GM18909 (cell line): ENCODE measurements at regions not wholly inside any gene's neighbourhood (a gene's known extent, or its start where the extent isn't known, plus 50 kb on each side); places are given as distances from the start of the nearest gene placed in this dataset.
A peak's percentile ranks its signal among the peaks of the same experiment; 100 is the strongest.

Source experiments
- ATAC-seq: cut with Tn5 transposase; IDR thresholded peaks from one replicate; pipeline ENCODE4 v1.9.1; 2021; ENCODE audit warnings: mild to moderate bottlenecking; ENCODE audit not compliant: unreplicated experiment, poor library complexity

DNA sequence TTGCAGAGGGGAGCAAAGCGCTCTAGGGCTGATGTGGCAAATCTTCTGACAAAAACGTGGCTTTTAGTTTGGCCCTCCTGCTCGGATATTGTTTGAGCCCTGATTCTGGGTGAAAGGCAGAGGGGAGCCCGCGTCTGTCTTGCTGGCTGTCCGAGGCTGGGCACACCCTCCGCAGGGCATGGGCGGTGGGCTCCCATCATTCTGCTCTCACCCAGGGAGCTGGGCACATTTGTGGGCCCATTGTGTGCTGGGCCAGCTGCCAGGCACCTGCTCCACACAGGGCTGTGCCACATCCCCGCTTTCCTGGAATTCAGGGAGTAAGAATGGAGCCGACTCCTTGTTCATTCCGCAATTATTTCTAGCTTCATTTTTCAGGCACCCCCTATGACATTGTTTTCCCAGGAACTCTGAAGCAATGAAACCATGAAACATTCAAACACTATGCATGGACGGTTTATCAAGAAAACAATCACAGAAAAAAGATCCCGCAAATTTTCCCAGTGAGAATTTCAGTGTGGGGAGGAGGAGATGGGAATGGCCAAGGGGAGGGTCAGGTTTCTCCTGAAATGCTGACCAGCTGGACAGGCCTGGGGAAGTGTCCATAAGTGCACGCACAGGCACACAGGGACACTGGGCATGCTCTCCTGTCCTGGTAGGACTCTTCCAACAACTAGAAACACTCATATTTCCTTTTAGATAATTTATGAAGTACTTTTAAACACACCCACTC, 341.1 kb downstream of the CXCL12 start:
- ATAC-seq = no peak

DNA sequence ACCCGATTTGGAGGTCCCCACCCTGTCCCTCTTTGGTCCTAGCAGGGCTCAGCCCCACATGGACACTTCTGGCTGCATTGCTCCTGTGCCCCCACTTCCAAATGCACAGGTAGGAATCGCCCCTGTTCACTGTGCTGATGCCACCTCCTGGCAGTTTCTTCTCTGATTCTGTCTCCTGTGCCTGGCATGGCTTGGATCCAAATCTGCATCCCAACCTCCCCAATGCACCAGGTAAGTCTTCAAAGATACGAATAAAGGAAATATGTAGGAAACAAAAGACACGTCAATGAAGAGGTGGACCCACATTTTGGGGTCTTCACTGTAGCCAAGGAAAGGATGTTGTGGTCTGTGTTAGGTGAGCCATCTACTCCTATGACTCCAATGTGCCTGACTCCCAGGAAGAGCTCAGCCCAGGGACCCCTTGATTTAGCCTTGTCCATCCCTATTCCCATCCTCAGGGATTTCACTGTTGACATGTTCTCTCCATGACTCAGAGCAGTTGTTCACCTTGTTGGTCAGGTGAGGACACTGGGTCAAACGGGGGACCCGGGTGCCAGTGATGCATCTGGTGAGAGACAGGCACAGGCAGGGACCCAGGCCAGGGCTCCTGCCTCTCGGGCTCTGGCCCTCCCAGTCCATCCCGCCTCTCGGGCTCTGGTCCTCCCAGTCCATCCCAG, 341.8 kb downstream of the CXCL12 start:
- ATAC-seq = no peak

DNA sequence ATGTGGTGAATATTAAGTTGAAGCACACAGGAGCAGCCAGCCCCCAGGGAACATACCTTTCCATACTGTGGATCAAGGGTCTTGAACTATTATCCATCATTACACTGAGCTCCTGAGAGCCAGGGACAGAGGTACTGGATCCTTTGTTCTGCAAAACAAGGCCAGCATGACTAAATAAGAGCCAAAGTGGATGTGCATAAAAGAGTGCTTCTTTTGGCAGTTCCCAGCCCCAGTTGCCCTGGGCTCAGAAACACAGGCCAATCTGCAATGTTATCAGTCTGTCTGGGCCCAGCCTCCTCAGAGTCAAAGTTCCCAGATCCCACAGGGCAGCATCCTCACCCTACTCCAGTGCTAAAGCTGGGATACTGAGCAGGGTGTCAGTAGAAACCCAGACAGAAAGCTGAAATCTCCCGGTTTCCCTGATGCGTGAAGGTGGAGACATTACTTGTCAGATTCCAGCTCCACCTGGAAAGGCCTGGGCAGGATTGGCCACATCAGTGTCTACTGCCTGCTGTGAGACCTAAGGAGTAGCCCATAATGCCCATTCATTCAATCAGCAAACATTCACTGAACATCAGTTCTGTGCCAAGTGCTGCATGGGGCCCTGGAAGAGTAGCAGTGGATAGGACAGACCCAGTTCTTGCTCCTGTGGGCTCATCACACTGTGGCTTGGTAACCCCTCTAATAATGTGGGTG, 342.7 kb downstream of the CXCL12 start:
- no peak for ATAC-seq

DNA sequence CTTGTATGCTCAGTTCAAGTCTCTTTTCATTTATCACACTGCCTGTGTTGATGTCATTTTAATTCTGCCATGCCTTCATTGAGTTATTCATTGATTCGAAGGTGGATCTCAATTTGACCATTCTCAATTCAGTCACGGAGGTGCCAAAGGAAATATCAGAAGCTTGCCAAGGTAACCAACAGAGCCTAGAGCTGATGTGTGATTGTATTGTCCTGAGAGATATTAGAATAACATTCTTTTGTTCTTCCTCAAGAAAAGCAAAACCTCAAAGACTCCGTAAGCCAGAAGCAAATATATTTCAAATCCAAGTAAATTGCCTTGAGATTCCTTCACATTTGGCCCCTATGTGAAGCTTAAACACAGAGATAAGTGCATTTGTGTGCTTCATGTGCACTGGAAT, 345.3 kb downstream of the CXCL12 start:
- no peak for ATAC-seq

DNA sequence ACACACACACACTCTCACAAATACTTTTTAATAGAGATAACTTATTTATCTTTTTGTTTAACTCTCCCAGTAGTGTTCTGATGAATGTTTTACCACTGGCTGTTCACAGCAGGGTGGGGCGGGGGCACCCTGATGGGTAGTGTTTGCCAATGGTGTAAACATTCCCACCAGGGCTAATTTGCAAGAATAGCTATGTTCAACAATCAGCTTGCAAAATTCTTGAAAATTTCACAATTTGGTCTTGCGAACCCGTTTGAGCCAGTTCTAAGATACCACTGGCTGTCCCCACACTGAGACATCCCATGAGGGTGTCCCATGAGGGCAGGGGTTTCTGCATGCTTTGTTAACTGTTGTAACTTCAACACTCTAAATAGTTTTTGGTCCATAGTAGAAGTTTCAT, 348.5 kb downstream of the CXCL12 start:
- ATAC-seq = no peak

DNA sequence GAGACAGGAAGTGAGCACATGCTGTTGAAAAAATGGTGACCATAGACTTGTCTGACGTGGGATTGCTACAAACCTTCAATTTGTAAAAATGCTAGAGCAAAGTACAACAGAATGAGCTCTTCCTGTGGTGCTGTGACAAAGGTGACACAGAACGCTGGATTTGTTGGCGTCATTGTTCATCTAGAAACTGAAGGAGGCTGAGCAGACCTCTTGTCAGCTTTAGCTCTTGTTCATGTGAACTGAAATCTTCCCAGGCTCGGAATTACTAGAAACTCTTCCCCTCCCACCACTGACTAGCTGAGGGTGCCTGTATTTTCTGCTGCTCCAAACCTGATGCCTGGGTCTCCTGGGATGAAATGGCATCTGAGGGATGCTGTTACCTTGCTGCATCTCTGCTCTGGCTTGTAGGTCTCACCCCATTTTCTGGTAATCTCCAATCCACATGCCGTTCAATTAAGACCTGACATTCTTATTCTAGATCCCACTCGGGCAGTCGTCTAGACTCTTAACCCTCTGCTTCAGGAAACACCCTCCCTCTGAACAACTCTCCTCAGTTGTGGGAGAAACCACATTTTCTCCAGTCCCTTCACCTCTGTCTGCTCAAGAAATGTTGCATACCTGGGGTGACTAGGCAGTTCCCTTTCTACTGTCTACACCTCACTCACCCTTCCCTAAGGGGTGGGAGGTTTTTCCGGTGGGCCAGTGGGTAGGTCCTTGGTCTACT, 349.3 kb downstream of the CXCL12 start:
- no peak for ATAC-seq

DNA sequence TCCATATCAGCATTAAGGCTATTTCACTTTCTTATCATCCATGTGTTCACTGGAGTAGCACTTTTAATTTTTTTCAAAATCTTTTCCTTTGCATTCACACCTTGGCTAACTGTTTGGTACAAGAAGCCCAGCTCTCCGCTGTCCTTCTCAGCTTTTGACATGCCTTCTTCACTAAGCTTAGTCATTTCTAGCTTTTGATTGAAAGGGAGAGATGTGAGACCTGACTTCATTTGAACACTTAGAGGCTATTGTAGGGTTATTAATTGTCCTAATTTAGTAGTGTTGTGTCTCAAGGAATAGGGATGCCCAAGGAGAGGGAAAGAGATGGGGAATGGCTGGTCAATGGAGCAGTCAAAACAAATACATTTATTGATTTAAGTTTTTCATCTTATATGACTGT, 350.0 kb downstream of the CXCL12 start:
- no peak for ATAC-seq

DNA sequence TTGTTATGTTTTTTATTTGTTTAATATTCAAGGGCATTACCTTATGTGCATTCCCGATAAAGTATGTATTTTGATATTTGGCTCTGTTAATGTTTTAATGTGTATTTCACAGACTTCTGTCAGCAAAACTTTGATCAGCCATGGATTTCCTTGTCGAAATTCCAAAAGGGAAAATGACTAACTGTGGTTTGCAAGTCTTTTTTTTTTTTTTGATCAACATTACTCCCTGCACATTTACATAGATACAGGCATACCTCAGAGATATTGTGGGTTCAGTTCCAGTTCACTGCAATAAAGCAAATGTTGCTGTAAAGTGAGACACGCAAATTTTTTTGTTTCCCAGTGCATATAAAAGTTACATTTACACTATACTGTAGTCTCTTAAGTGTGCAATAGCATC, 351.9 kb downstream of the CXCL12 start:
- ATAC-seq = no peak

DNA sequence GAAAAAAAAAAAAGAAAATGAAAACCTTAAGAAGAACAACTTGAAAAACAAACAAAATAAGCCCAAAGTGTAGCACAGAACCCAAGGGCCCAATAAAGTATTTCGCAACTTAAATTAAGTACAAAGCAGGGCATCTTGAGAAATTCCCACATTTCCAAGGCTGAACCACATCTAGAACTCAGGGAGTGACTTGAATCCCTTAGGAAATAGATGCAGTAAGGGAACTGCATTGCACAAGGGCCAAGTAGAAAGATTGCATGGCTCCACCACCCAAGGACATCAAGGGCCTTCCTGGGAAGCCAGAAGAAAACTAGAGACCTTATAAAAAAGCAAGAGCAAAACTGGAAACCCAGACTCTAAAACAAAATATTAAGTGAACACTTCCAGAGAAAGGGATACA, 352.7 kb downstream of the CXCL12 start:
- ATAC-seq = no peak

DNA sequence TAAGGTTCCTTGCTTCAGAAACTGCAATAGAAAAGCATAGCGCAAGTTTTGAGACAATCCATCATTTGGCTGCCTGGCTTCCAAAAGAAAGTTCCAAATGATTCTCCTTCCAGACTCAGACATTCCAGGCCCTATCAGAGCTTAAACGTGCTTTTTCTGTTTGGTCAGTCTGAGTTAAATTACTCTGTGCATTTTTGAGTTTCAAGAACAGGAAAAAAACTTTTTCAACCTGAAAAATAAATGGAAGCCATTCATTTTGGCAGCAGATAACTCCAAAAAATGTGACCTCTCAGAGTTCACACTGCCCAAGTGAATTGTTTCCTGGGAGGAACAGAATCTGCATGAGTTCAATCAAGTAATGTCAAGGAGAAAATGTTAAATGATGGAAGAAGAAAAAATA, 354.2 kb downstream of the CXCL12 start:
- no peak for ATAC-seq

DNA sequence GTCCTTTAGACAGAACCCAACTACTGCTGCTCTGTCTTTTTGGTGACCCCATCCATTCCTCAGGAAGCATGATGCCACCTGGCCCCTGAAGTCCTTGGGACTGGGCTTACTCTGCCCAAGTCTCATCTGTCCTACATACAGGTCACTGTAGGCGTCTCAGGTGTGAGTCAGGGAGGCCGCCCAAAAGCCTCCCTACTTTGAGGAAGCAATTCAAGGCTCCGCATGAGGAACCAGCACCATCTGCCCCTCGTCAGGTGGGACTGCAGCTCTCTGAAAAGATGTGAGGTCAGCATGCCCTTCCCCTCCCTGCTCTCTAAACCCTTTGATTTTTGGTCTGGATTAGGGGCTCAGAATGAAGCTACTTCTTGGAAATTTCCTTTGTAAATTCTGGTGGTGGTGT, 354.8 kb downstream of the CXCL12 start:
- ATAC-seq = peak; percentile 86

DNA sequence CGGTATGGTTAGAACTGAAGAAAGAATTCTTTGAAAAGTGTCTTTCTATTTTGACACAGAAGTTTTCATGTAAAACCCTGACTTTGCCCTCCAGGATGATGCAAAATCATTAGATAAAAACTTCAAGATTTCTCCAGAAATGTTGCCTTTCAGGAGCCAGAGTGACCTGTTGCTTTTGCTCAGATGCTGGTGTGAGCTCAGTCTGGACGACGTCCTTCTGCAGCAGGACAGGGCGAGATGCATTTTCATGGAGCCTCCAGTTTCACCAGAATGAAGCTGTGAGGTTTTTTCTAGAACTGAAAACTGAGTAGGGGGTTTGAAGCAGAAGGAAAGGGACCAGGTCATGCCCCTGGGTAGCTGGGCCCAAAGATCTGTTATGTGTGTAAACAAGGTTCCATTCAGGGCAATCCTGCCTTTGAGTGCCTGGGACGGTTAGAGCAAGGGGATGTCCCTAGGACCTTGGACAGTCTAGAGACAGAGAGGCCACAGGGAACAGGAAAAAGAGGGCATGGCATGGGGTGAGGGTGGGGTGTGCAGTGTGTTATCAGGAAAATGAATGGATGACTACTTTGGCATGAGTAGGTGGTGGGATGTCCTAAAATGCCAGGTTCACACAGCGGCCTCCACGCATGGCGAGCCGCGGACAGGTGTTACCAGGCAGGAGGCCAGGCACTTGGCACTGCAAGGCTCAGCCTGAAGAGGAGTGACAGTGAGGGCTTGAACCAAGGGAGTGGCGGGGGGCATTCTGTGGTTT, 356.3 kb downstream of the CXCL12 start:
- ATAC-seq = no peak

DNA sequence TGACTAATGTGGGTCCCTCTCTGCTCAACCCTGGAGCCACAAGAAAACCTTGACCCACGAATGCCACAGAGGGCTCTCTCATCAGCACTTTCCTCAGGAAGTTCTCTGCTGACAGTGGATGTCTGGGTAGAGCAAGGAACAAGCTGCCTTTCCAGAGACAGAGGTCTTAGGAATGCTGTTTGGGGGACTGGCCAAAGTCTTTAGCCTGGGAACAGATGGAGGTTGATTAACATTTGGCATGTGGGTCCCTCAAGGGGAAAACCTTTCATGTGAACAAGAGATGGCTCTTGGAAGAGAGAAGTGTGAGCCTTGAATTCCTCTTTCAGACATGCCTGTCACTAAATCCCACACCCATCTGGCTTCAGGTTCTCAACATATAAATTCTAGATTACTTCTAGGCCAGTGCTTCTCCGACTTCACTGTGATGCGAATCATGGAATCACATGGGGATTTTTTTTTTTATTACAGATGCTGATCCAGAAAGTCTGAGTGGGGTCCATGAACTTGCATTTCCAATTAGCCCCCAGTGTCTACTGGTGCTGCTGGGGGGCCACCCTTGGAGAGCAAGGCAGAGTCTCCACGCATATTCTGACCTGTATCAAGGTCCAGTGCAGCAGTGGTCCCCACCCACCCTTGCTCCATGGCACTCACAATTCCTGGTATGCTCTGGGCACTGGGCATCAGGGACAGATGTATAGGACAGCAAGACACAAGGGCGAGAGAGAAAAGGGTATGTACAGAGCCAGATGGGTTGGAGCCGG, 360.4 kb downstream of the CXCL12 start:
- ATAC-seq = no peak

DNA sequence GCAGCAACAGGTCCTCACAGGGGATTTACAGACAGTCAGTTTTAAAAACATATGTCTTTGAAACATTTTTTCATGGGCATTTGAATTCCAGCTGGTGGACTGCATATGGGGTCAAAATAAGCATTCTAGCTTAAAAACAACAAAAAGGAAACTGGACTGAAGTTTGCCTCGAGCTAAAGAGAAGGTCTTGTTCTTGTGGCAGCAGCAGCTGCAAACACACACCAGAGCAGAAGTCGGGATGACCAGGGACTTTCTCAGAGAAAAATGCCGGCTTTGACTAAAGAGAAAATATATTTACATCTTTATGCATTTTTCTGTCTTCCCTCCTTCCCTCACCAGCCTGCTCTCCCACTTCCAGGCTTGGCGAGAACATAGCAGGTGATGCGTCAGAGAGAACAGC, 361.4 kb downstream of the CXCL12 start:
- ATAC-seq = no peak

DNA sequence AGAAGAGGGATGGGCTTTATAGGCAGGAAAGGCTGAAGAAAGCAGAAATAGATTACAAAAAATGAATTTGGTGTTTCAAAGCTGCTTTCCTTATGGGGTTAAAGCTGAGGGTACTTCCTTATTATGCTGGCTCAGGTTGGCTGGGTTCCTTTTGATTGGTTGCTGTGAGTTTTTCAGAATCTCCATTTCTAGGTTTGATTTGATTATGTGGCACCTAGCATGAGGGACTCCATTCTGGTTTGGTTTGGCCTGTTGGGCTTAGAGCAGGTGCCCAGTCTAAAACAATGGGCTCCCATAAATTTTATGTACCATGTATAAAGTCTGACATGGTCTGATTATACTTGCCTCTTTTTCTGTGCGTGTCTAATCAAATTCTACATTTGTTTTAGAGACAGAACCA, 362.7 kb downstream of the CXCL12 start:
- ATAC-seq = no peak

DNA sequence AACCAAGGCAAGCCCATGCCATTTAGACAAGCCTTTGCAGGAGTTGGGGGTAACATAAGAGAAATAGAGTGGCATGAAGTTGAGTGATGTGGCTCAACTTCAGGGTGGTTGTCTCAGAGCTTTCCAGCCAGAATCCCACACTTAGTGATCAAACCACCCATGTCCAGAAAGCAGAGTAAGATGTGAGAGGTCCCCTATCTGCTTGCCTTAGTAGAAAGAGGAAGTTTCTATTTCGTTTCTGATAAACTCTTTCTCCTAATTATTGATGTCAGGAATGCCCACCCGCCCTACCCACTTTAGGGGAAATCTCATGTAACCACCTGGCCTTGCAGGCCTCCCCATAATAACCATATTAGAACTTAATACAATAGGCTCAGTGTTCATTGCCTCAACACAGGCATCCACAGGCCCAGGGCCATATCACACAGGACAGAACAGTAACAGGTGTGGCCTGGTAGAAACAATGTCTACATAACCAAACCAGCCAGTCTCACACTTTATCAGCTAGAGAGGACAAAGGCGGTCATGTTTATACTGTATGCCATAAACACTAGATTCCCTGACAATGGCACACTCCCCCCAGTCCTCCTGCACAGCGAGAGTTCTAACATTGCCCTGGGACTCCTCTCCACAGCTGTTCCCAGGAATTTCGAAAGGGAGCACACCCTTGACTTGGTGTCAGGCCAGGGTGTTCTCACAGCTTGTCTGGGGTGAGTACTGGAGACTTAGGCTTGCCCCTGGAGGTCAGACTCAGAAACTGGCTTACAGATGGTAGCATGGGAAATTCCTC, 364.4 kb downstream of the CXCL12 start:
- peak; percentile 54 for ATAC-seq

DNA sequence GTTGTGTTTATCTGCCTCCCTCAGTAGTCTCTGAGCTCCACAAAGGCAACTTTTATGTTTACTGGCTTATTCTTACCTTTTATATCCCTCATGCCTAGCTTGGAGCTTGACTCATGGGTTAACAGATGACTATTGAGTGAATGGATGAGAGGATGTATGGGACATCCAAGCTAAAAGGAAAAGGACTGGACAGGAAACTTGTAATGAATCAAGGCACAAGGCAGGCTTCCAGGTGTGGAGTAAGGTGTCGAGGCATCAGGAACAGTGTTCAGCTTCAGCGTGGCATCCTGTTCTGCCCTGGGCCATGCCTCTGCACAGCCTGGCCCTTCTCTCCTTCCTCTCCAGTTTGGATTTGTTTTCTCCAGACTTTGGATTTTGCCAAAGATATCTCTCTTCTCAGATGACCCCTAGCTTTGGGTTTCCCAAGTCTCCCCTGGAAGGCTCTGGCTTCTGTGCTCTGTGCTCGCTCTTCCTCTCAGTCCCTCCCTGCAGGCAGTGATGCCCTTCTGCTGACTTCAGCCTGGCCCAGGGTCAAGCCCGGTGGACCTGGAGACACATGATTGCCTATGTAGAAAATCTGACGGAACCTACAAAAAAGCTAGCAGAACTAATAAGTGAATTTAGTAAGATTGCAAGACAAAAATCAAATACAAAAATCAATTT, 367.3 kb downstream of the CXCL12 start:
- ATAC-seq = no peak
